HEK293 (cell line): ENCODE measurements at regions not wholly inside any gene's neighbourhood (a gene's known extent, or its start where the extent isn't known, plus 50 kb on each side); places are given as distances from the start of the nearest gene placed in this dataset.

Source experiments
- CTCF ChIA-PET: fragments of 350-600 bp; formaldehyde crosslinking; extraction: SDS; loops from one replicate; lab custom pipeline; 2021; ENCODE audit warnings: antibody characterized with exemption; lab: Yijun Ruan, JAX
- POLR2A ChIA-PET: fragments of 300-600 bp; formaldehyde crosslinking; extraction: SDS; loops from one replicate; lab custom pipeline; 2020; ENCODE audit warnings: antibody characterized with exemption, inconsistent platforms; lab: Yijun Ruan, JAX
- H3K27ac ChIP-seq: fragments of 200-500 bp; sonication (Bioruptor generic); 2 replicates; pipeline ENCODE4 v1.5.1; 2014; ENCODE audit warnings: low read depth, low read length, control low read depth, inconsistent platforms; ENCODE audit errors: extremely low read depth
- H3K36me3 ChIP-seq, 2 experiments: fragments of 200-500 bp in 1 of 2; sonication (Bioruptor generic) in 1 of 2; 1 replicate in 1 of 2; 2 replicates in 1 of 2; pipeline ENCODE4 v1.5.1; 2014 to 2017; ENCODE audit warnings: inconsistent platforms in 2 of 2, low read length in 2 of 2; ENCODE audit not compliant: control insufficient read depth in 2 of 2, insufficient read depth in 1 of 2
- H3K4me1 ChIP-seq: fragments of 200-500 bp; sonication (Bioruptor generic); 2 replicates; pipeline ENCODE4 v1.5.1; 2014; ENCODE audit warnings: mild to moderate bottlenecking, low read length, inconsistent platforms; ENCODE audit not compliant: control insufficient read depth, insufficient read depth
- H3K4me3 ChIP-seq: 2 replicates; pipeline ENCODE4 v1.5.1; 2011; ENCODE audit warnings: low read depth, mild to moderate bottlenecking, control low read depth, low read length, moderate library complexity
- H3K9me3 ChIP-seq: fragments of 200-500 bp; sonication (Bioruptor generic); 2 replicates; pipeline ENCODE4 v1.5.1; 2014; ENCODE audit warnings: low read depth, low read length, inconsistent platforms; ENCODE audit not compliant: control insufficient read depth, insufficient read depth
- AEBP2 ChIP-seq: fragments of 450-650 bp; formaldehyde crosslinking; IDR thresholded peaks from 2 replicates; pipeline ENCODE4 v1.5.1; 2016; ENCODE audit warnings: missing biosample characterization, missing genetic modification characterization, borderline replicate concordance
- FEZF1 ChIP-seq: fragments of 450-650 bp; formaldehyde crosslinking; IDR thresholded peaks from 2 replicates; pipeline ENCODE4 v1.5.1; 2016; ENCODE audit warnings: missing biosample characterization, missing genetic modification characterization
- HIC1 ChIP-seq: fragments of 450-650 bp; formaldehyde crosslinking; IDR thresholded peaks from 2 replicates; pipeline ENCODE4 v1.5.1; 2016; ENCODE audit warnings: missing biosample characterization, missing genetic modification characterization
- KLF10 ChIP-seq: fragments of 450-650 bp; IDR thresholded peaks from 2 replicates; pipeline ENCODE4 v1.5.1; 2018; ENCODE audit warnings: missing biosample characterization, mild to moderate bottlenecking, missing genetic modification characterization
- SETDB1 ChIP-seq: IDR thresholded peaks from one replicate; pipeline ENCODE4 v1.6.1; 2017; ENCODE audit warnings: mild to moderate bottlenecking, low read length, moderate library complexity, mixed read lengths; ENCODE audit not compliant: insufficient read length
- TRIM28 ChIP-seq: IDR thresholded peaks from 2 replicates; pipeline ENCODE4 v1.6.1; 2011; ENCODE audit warnings: low read length, control low read depth, borderline replicate concordance
- ZBTB48 ChIP-seq: fragments of 450-650 bp; formaldehyde crosslinking; IDR thresholded peaks from 2 replicates; pipeline ENCODE4 v1.5.1; 2016; ENCODE audit warnings: missing biosample characterization, missing genetic modification characterization
- ZBTB6 ChIP-seq: fragments of 450-650 bp; formaldehyde crosslinking; IDR thresholded peaks from 2 replicates; pipeline ENCODE4 v1.5.1; 2017; ENCODE audit warnings: missing biosample characterization, missing genetic modification characterization
- ZBTB7A ChIP-seq: fragments of 450-650 bp; formaldehyde crosslinking; IDR thresholded peaks from 2 replicates; pipeline ENCODE4 v1.5.1; 2016; ENCODE audit warnings: low read depth, missing biosample characterization, missing genetic modification characterization
- ZBTB8A ChIP-seq: fragments of 450-650 bp; formaldehyde crosslinking; IDR thresholded peaks from 2 replicates; pipeline ENCODE4 v1.5.1; 2016; ENCODE audit warnings: missing biosample characterization, missing genetic modification characterization
- ZNF133 ChIP-seq: fragments of 450-650 bp; formaldehyde crosslinking; IDR thresholded peaks from 2 replicates; pipeline ENCODE4 v1.5.1; 2016; ENCODE audit warnings: missing biosample characterization, missing genetic modification characterization
- ZNF280D ChIP-seq: fragments of 450-650 bp; formaldehyde crosslinking; IDR thresholded peaks from 2 replicates; pipeline ENCODE4 v1.5.1; 2016; ENCODE audit warnings: missing biosample characterization, missing genetic modification characterization
- ZNF324 ChIP-seq: fragments of 450-650 bp; formaldehyde crosslinking; IDR thresholded peaks from 2 replicates; pipeline ENCODE4 v1.5.1; 2016; ENCODE audit warnings: missing biosample characterization, missing genetic modification characterization
- ZNF366 ChIP-seq: fragments of 450-650 bp; formaldehyde crosslinking; conservative IDR thresholded peaks from 2 replicates; pipeline ENCODE4 v1.5.1; 2016; ENCODE audit warnings: missing biosample characterization, missing genetic modification characterization
- ZNF394 ChIP-seq: fragments of 450-650 bp; formaldehyde crosslinking; IDR thresholded peaks from 2 replicates; pipeline ENCODE4 v1.5.1; 2016; ENCODE audit warnings: missing biosample characterization, missing genetic modification characterization, mild to moderate bottlenecking, moderate library complexity, borderline replicate concordance
- ZNF48 ChIP-seq: fragments of 450-650 bp; formaldehyde crosslinking; IDR thresholded peaks from 2 replicates; pipeline ENCODE4 v1.5.1; 2016; ENCODE audit warnings: missing biosample characterization, missing genetic modification characterization
- ZNF510 ChIP-seq: fragments of 450-650 bp; formaldehyde crosslinking; IDR thresholded peaks from 2 replicates; pipeline ENCODE4 v1.5.1; 2018; ENCODE audit warnings: mild to moderate bottlenecking, missing genetic modification characterization, missing biosample characterization; ENCODE audit not compliant: insufficient replicate concordance
- ZNF513 ChIP-seq: fragments of 450-650 bp; IDR thresholded peaks from 2 replicates; pipeline ENCODE4 v1.5.1; 2018; ENCODE audit warnings: missing biosample characterization, missing genetic modification characterization
- ZNF580 ChIP-seq: fragments of 450-650 bp; formaldehyde crosslinking; IDR thresholded peaks from 2 replicates; pipeline ENCODE4 v1.5.1; 2016; ENCODE audit warnings: missing biosample characterization, missing genetic modification characterization
- ZNF596 ChIP-seq: fragments of 450-650 bp; IDR thresholded peaks from 2 replicates; pipeline ENCODE4 v1.5.0; 2018; ENCODE audit warnings: missing biosample characterization, mild to moderate bottlenecking, missing genetic modification characterization, moderate library complexity
- ZSCAN4 ChIP-seq: fragments of 450-650 bp; formaldehyde crosslinking; IDR thresholded peaks from 2 replicates; pipeline ENCODE4 v1.5.1; 2017; ENCODE audit warnings: missing biosample characterization, missing genetic modification characterization

- H3K4me1 ChIP-seq, result peaks cover 8% of the 10 kb centered on the region
- no peak overlapping the region for H3K27ac ChIP-seq
- H3K36me3 ChIP-seq, result no peaks in the 10 kb centered on the region
- ChIA-PET POLR2A (interaction anchor here (0.5 kb wide), 1 partner anchor 390 kb away, joined by 3 read pairs; no protein-coding TSS in a partner anchor), CTCF (no interaction called here)
- H3K4me3 ChIP-seq, result no peak overlapping the region
- peak; percentile 60 for TF ChIP-seq SETDB1
- peak; percentile 80; the same call in 1 of the 2 replicates for TF ChIP-seq ZNF580
- TF ChIP-seq ZBTB7A (tag by site-specific recombination), result no peak
- TF ChIP-seq ZNF510, result peak; percentile 6
- peak; percentile 49; the same call in 1 of the 2 replicates for TF ChIP-seq TRIM28
- TF ChIP-seq ZNF133 (tag by site-specific recombination), result no peak
- peak; percentile 98 for TF ChIP-seq ZNF280D (tag by site-specific recombination)
- H3K9me3 ChIP-seq, result no peaks in the 10 kb centered on the region
Observed at GRCh38 chr5:174479325-174479724, 245.1 kb upstream of the MSX2 start.

- H3K4me1 ChIP-seq, result peaks cover 8% of the 10 kb centered on the region
- H3K36me3 ChIP-seq, result no peaks in the 10 kb centered on the region
- no peaks in the 10 kb centered on the region for H3K9me3 ChIP-seq
- ChIA-PET CTCF (no interaction called here), POLR2A (no interaction called here)
- no peak overlapping the region for H3K27ac ChIP-seq
- H3K4me3 ChIP-seq, result no peak overlapping the region
- peak; percentile 17; the same call in 1 of the 2 replicates for TF ChIP-seq ZNF133 (tag by site-specific recombination)
- TF ChIP-seq ZNF366, result peak; percentile 92
- no peak for TF ChIP-seq ZNF394 (tag by site-specific recombination)
- TF ChIP-seq ZNF324 (tag by site-specific recombination), result 0 out of 2 replicates have a peak, but pooled peaks have one; percentile 22
- no peak for TF ChIP-seq ZNF48 (tag by site-specific recombination)
- TF ChIP-seq ZSCAN4 (tag by site-specific recombination), result peak; percentile 62
- TF ChIP-seq AEBP2, result peak; percentile 47; the same call in 1 of the 2 replicates
- 0 out of 2 replicates have a peak, but pooled peaks have one; percentile 32 for TF ChIP-seq ZBTB48 (tag by site-specific recombination)
Observed at GRCh38 chr5:174481737-174482136, 242.6 kb upstream of the MSX2 start.

GRCh38 chr5:174482607-174483024, 241.8 kb upstream of the MSX2 start:
- POLR2A ChIA-PET, result no interaction called here
- peaks cover 8% of the 10 kb centered on the region for H3K4me1 ChIP-seq
- H3K36me3 ChIP-seq, result no peaks in the 10 kb centered on the region
- H3K27ac ChIP-seq, result peak overlapping the region; percentile 21; the same call in 1 of the 2 replicates
- no peaks in the 10 kb centered on the region for H3K9me3 ChIP-seq
- H3K4me3 ChIP-seq, result no peak overlapping the region
- CTCF ChIA-PET, result no interaction called here
- TF ChIP-seq ZBTB8A (tag by site-specific recombination) (peak; percentile 69), FEZF1 (tag by site-specific recombination) (peak; percentile 90), HIC1 (no peak), ZNF596 (peak; percentile 63), ZBTB6 (tag by site-specific recombination) (no peak), ZNF513 (tag by site-specific recombination) (no peak), KLF10 (tag by site-specific recombination) (peak; percentile 32; the same call in 1 of the 2 replicates)
